ENCODE measurements at regions not wholly inside any gene's neighbourhood (a gene's known extent, or its start where the extent isn't known, plus 50 kb on each side); places are given as distances from the start of the nearest gene placed in this dataset.

GRCh38 chr16:64370112-64370511 is 751.8 kb downstream of the CDH11 start:
- TF ChIP-seq SIN3A (IDR thresholded peaks at IDR 0.05; ENCODE audit: borderline replicate concordance, insufficient read depth, low read depth, low read length) (no peak), REST (IDR thresholded peaks at IDR 0.05; ENCODE audit: insufficient read depth in 1 of 2, low read depth in 2 of 2, low read length in 1 of 2) (no peak), POLR2AphosphoS5 (IDR thresholded peaks at IDR 0.05; ENCODE audit: low read depth, low read length) (no peak), CTCF (IDR thresholded peaks at IDR 0.05) (no peak), TCF7L2 (IDR thresholded peaks at IDR 0.05; ENCODE audit: low read depth, low read length) (no peak)
- Histone ChIP-seq H3K9me3 (ENCODE audit: control insufficient read depth, insufficient read depth, low read depth, low read length) (no peaks in the 10 kb centered on the region), H3K4me3 (ENCODE audit: low read depth in 2 of 2, low read length in 2 of 2) (no peak overlapping the region), H3K27ac (ENCODE audit: low read length) (no peak overlapping the region), H3K27me3 (ENCODE audit: control insufficient read depth, insufficient read depth, low read length) (no peaks in the 10 kb centered on the region), H3K36me3 (ENCODE audit: control insufficient read depth, insufficient read depth, low read length) (no peaks in the 10 kb centered on the region), H3K4me1 (ENCODE audit: control insufficient read depth, insufficient read depth, low read length) (no peaks in the 10 kb centered on the region)
- in situ Hi-C loops (cut with HindIII; ENCODE audit: low pct_unique_long_range_greater_than_20kb, low sequenced_read_pairs) (no loop called here), intact Hi-C loops (cut with micrococcal nuclease; ENCODE audit: unreplicated experiment) (no loop called here)
- ChIA-PET POLR2A (no interaction called here), CTCF (no interaction called here)
- BruUV-seq (replicated peaks) = no TSS peak
- ATAC-seq = no peak
- DNase-seq (ENCODE audit: low read depth, low spot score) = no peak

- in situ Hi-C loops (cut with HindIII; ENCODE audit: low pct_unique_long_range_greater_than_20kb, low sequenced_read_pairs) = no loop called here
- TF ChIP-seq TCF7L2 (IDR thresholded peaks at IDR 0.05; ENCODE audit: low read depth, low read length) (no peak), REST (IDR thresholded peaks at IDR 0.05; ENCODE audit: insufficient read depth in 1 of 2, low read depth in 2 of 2, low read length in 1 of 2) (no peak), SIN3A (IDR thresholded peaks at IDR 0.05; ENCODE audit: borderline replicate concordance, insufficient read depth, low read depth, low read length) (no peak), CTCF (IDR thresholded peaks at IDR 0.05) (no peak), POLR2AphosphoS5 (IDR thresholded peaks at IDR 0.05; ENCODE audit: low read depth, low read length) (no peak)
- H3K4me3 ChIP-seq (ENCODE audit: low read depth in 2 of 2, low read length in 2 of 2) = no peak overlapping the region
These were observed 756.4 kb downstream of the CDH11 start for GRCh38 chr16:64365448-64365931.

More at GRCh38 chr16:64365448-64365931, 756.4 kb downstream of the CDH11 start:
- DNase-seq (ENCODE audit: low read depth, low spot score) = no peak
- ChIA-PET POLR2A (no interaction called here), CTCF (no interaction called here)
- Histone ChIP-seq H3K36me3 (ENCODE audit: control insufficient read depth, insufficient read depth, low read length) (no peaks in the 10 kb centered on the region), H3K27me3 (ENCODE audit: control insufficient read depth, insufficient read depth, low read length) (no peaks in the 10 kb centered on the region), H3K9me3 (ENCODE audit: control insufficient read depth, insufficient read depth, low read depth, low read length) (no peaks in the 10 kb centered on the region), H3K27ac (ENCODE audit: low read length) (no peak overlapping the region), H3K4me1 (ENCODE audit: control insufficient read depth, insufficient read depth, low read length) (no peaks in the 10 kb centered on the region)
- intact Hi-C loops (cut with micrococcal nuclease; ENCODE audit: unreplicated experiment) = no loop called here
- no peak for ATAC-seq
- no TSS peak for BruUV-seq (replicated peaks)
